Ishikawa (cell line): ENCODE measurements at regions not wholly inside any gene's neighbourhood (a gene's known extent, or its start where the extent isn't known, plus 50 kb on each side); places are given as distances from the start of the nearest gene placed in this dataset.

Source experiments
- CEBPB ChIP-seq: IDR thresholded peaks from 2 replicates; pipeline ENCODE4 v1.6.1; 2012
- CREB1 ChIP-seq: IDR thresholded peaks from 2 replicates; pipeline ENCODE4 v1.6.1; 2012; ENCODE audit warnings: low read depth
- EGR1 ChIP-seq: IDR thresholded peaks from 2 replicates; pipeline ENCODE4 v1.6.1; 2012
- EP300 ChIP-seq: IDR thresholded peaks from 2 replicates; pipeline ENCODE4 v1.6.1; 2012; ENCODE audit warnings: borderline replicate concordance
- FOXM1 ChIP-seq: IDR thresholded peaks from 2 replicates; pipeline ENCODE4 v1.6.1; 2012; ENCODE audit warnings: low read depth, borderline replicate concordance
- MAX ChIP-seq: IDR thresholded peaks from 2 replicates; pipeline ENCODE4 v1.6.1; 2012
- NFIC ChIP-seq: IDR thresholded peaks from 2 replicates; pipeline ENCODE4 v1.6.1; 2012
- RAD21 ChIP-seq: IDR thresholded peaks from 2 replicates; pipeline ENCODE4 v1.6.1; 2012; ENCODE audit warnings: low read depth
- TAF1 ChIP-seq: IDR thresholded peaks from 2 replicates; pipeline ENCODE4 v1.6.1; 2012; ENCODE audit warnings: low read depth, mild to moderate bottlenecking
- TCF12 ChIP-seq: IDR thresholded peaks from 2 replicates; pipeline ENCODE4 v1.6.1; 2012; ENCODE audit warnings: low read depth
- TEAD4 ChIP-seq: IDR thresholded peaks from 2 replicates; pipeline ENCODE4 v1.6.1; 2012
- YY1 ChIP-seq: IDR thresholded peaks from 2 replicates; pipeline ENCODE4 v1.6.1; 2012; ENCODE audit warnings: low read depth
- ZBTB7A ChIP-seq: IDR thresholded peaks from 2 replicates; pipeline ENCODE4 v1.6.1; 2012; ENCODE audit warnings: low read depth
- TF ChIP-seq, protein P1 (sequence below): IDR thresholded peaks from 2 replicates; pipeline ENCODE4 v1.6.1; 2012
- TF ChIP-seq, protein P2 (sequence below): IDR thresholded peaks from 2 replicates; pipeline ENCODE4 v1.6.1; 2012; ENCODE audit warnings: low read depth, mild to moderate bottlenecking

- TF ChIP-seq, protein P1, sequence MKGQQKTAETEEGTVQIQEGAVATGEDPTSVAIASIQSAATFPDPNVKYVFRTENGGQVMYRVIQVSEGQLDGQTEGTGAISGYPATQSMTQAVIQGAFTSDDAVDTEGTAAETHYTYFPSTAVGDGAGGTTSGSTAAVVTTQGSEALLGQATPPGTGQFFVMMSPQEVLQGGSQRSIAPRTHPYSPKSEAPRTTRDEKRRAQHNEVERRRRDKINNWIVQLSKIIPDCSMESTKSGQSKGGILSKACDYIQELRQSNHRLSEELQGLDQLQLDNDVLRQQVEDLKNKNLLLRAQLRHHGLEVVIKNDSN: no peak
- no peak for TF ChIP-seq CREB1
Measured at GRCh38 chr20:40326784-40327183, 362.3 kb downstream of the MAFB start.

- TF ChIP-seq, protein P2, sequence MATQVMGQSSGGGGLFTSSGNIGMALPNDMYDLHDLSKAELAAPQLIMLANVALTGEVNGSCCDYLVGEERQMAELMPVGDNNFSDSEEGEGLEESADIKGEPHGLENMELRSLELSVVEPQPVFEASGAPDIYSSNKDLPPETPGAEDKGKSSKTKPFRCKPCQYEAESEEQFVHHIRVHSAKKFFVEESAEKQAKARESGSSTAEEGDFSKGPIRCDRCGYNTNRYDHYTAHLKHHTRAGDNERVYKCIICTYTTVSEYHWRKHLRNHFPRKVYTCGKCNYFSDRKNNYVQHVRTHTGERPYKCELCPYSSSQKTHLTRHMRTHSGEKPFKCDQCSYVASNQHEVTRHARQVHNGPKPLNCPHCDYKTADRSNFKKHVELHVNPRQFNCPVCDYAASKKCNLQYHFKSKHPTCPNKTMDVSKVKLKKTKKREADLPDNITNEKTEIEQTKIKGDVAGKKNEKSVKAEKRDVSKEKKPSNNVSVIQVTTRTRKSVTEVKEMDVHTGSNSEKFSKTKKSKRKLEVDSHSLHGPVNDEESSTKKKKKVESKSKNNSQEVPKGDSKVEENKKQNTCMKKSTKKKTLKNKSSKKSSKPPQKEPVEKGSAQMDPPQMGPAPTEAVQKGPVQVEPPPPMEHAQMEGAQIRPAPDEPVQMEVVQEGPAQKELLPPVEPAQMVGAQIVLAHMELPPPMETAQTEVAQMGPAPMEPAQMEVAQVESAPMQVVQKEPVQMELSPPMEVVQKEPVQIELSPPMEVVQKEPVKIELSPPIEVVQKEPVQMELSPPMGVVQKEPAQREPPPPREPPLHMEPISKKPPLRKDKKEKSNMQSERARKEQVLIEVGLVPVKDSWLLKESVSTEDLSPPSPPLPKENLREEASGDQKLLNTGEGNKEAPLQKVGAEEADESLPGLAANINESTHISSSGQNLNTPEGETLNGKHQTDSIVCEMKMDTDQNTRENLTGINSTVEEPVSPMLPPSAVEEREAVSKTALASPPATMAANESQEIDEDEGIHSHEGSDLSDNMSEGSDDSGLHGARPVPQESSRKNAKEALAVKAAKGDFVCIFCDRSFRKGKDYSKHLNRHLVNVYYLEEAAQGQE: no peak
- TF ChIP-seq FOXM1: no peak
- TF ChIP-seq CEBPB: no peak
- TF ChIP-seq MAX: no peak
- TF ChIP-seq NFIC: no peak
- TF ChIP-seq YY1: no peak
- no peak for TF ChIP-seq RAD21
- TF ChIP-seq CREB1: no peak
- TF ChIP-seq ZBTB7A: no peak
- no peak for TF ChIP-seq TCF12
- TF ChIP-seq, protein P1: no peak
- TF ChIP-seq EP300: no peak
- no peak for TF ChIP-seq TEAD4
- TF ChIP-seq TAF1: no peak
- no peak for TF ChIP-seq EGR1
Measured at GRCh38 chr20:40325006-40325568, 363.9 kb downstream of the MAFB start.

DNA sequence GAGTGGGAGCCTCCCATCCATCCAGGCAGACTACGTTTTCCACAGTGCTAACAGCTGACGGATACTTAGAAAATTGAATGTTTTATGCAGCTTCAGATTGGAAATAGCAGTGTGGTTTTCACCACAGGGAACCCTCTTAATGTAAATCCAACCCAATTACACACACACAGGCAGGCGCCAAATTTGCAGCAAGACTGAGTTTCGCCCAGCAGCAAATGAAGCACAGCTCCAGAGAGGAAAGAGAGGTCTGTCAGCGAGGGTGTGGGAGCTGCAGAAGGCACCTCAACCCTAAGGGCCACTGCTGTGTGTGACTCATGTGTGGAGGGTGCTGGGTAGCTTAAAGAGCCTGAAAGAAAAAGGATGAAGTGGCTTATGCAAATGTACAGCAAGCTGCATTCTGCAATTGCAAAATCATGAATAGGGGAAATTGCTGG lies 365.7 kb downstream of the MAFB start:
- TF ChIP-seq, protein P2: no peak
- TF ChIP-seq EGR1 (no peak), CREB1 (no peak), MAX (no peak), RAD21 (no peak), YY1 (no peak), TEAD4 (no peak), TAF1 (no peak), TCF12 (no peak), ZBTB7A (no peak), EP300 (no peak), NFIC (no peak), FOXM1 (no peak), CEBPB (no peak)
- TF ChIP-seq, protein P1: no peak

DNA sequence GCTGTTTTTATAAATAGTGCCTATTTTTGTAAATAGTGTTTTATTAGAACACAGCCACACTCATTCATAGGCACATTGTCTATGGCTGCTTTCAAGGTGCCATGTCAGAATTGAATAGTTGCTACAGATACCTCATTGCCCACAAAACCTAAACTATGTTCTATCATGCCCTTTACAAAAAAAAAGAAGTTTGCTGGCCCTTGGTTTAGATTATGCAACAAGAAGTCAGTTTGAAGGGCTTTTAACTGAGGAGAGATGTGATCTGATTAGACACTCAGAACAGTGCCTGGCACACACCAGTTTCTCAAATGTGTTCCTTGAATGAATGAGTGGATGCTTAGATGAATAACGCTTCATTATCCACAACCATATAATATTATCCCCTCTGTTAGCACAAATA lies 366.1 kb downstream of the MAFB start:
- TF ChIP-seq FOXM1: no peak
- no peak for TF ChIP-seq EP300
- no peak for TF ChIP-seq TAF1
- TF ChIP-seq, protein P2: no peak
- TF ChIP-seq, protein P1: no peak
- TF ChIP-seq TEAD4: no peak
- TF ChIP-seq ZBTB7A: no peak
- no peak for TF ChIP-seq YY1
- TF ChIP-seq MAX: no peak
- TF ChIP-seq NFIC: no peak
- no peak for TF ChIP-seq EGR1
- no peak for TF ChIP-seq RAD21
- no peak for TF ChIP-seq TCF12
- TF ChIP-seq CREB1: no peak
- TF ChIP-seq CEBPB: no peak
